Endothelial cell of umbilical vein (primary cell): ENCODE measurements at regions not wholly inside any gene's neighbourhood (a gene's known extent, or its start where the extent isn't known, plus 50 kb on each side); places are given as distances from the start of the nearest gene placed in this dataset.

Experiments used
- BruUV-seq: library from RNA; stranded (reverse); fragments of 400-500 nt; replicated peaks from 2 replicates; lab custom pipeline; 2021; lab: Mats Ljungman, UMichigan
- CTCF ChIA-PET: fragments of 300-600, 350-600 bp; sonication (Branson Sonifier 250); formaldehyde crosslinking; loops from one replicate; lab custom pipeline; 2021; ENCODE audit warnings: antibody characterized with exemption, inconsistent platforms; lab: Charles Lee
- POLR2A ChIA-PET: fragments of 300-600, 350-600 bp; sonication (Branson Sonifier 250); formaldehyde crosslinking; loops from one replicate; lab custom pipeline; 2021; ENCODE audit warnings: antibody characterized with exemption, inconsistent platforms; lab: Charles Lee
- DNase-seq: peaks from one replicate; pipeline ENCODE4 v3.0.0-alpha.2; 2011; ENCODE audit warnings: low read depth, low spot score
- FAIRE-seq: peaks from 2 replicates; lab custom pipeline; 2011; peaks lifted over from hg19 to GRCh38; lab: Jason Lieb, UNC
- H2AFZ ChIP-seq: 2 replicates; pipeline ENCODE4 v1.6.0; 2012; ENCODE audit warnings: low read depth, low read length, control low read depth, inconsistent platforms
- H3K27ac ChIP-seq: 2 replicates; pipeline ENCODE4 v1.5.1; 2011; ENCODE audit warnings: low read depth, mild to moderate bottlenecking, control low read depth, low read length, moderate library complexity; ENCODE audit not compliant: insufficient read depth
- H3K27me3 ChIP-seq, 2 experiments: 2 replicates each; pipeline versions ENCODE4 v1.6.0 to v1.6.1; 2011; ENCODE audit warnings: low read length in 2 of 2, mixed read lengths in 1 of 2; ENCODE audit not compliant: control insufficient read depth in 2 of 2, insufficient read depth in 2 of 2
- H3K36me3 ChIP-seq, 2 experiments: 2 replicates in 1 of 2; 3 replicates in 1 of 2; pipeline ENCODE4 v1.5.1; 2011; ENCODE audit warnings: low read length in 2 of 2, mild to moderate bottlenecking in 1 of 2, moderate library complexity in 1 of 2; ENCODE audit not compliant: control insufficient read depth in 2 of 2, insufficient read depth in 2 of 2; ENCODE audit errors: extremely low read depth in 1 of 2
- H3K4me1 ChIP-seq: 3 replicates; pipeline ENCODE4 v1.5.1; 2011; ENCODE audit warnings: mild to moderate bottlenecking, low read length; ENCODE audit not compliant: control insufficient read depth, insufficient read depth; ENCODE audit errors: extremely low read depth
- H3K4me2 ChIP-seq: 2 replicates; pipeline ENCODE4 v1.6.1; 2011; ENCODE audit warnings: low read length, control low read depth, mixed read lengths; ENCODE audit not compliant: insufficient read depth
- H3K4me3 ChIP-seq, 3 experiments: fragments of 200-600 bp in 1 of 3; sonication (generic), shearing (Covaris generic) in 1 of 3; replicated peaks in 1 of 3; 2 replicates each; pipeline ENCODE4 v1.5.1; 2011 to 2016; ENCODE audit warnings: control low read depth in 3 of 3, low read length in 3 of 3, mild to moderate bottlenecking in 2 of 3, inconsistent platforms in 1 of 3, low read depth in 1 of 3, moderate library complexity in 1 of 3; ENCODE audit not compliant: insufficient read depth in 1 of 3
- H3K79me2 ChIP-seq: 2 replicates; pipeline ENCODE4 v1.6.0; 2012; ENCODE audit warnings: low read length, inconsistent platforms; ENCODE audit not compliant: control insufficient read depth, insufficient read depth
- H3K9ac ChIP-seq: replicated peaks from 2 replicates; pipeline ENCODE3; 2011; ENCODE audit warnings: low read length, control low read depth; ENCODE audit not compliant: insufficient read depth; ENCODE audit errors: extremely low read depth
- H3K9me1 ChIP-seq: replicated peaks from 3 replicates; pipeline ENCODE4 v1.6.0; 2011; ENCODE audit warnings: mild to moderate bottlenecking, low read length; ENCODE audit not compliant: control insufficient read depth, insufficient read depth; ENCODE audit errors: extremely low read depth
- H3K9me3 ChIP-seq: replicated peaks from 2 replicates; pipeline ENCODE4 v1.5.1; 2012; ENCODE audit warnings: low read length, inconsistent platforms; ENCODE audit not compliant: control insufficient read depth, insufficient read depth
- H4K20me1 ChIP-seq: replicated peaks from 2 replicates; pipeline ENCODE3; 2011; ENCODE audit warnings: mild to moderate bottlenecking, low read length; ENCODE audit not compliant: control insufficient read depth, insufficient read depth; ENCODE audit errors: extremely low read depth
- CTCF ChIP-seq, 2 donors: IDR thresholded peaks; 1 replicate in 1 of 2; 2 replicates in 1 of 2; pipeline ENCODE4 v1.5.1; 2011; ENCODE audit warnings: low read length in 2 of 2, mild to moderate bottlenecking in 2 of 2, moderate library complexity in 2 of 2, control low read depth in 1 of 2, inconsistent platforms in 1 of 2, low read depth in 1 of 2; ENCODE audit not compliant: insufficient read depth in 1 of 2; ENCODE audit errors: extremely low read depth in 1 of 2
- EZH2 ChIP-seq: IDR thresholded peaks from 2 replicates; pipeline ENCODE4 v1.6.1; 2012; ENCODE audit warnings: borderline replicate concordance, low read depth, mild to moderate bottlenecking, moderate library complexity, low read length, inconsistent platforms; ENCODE audit not compliant: severe bottlenecking
- FOS ChIP-seq: IDR thresholded peaks from 2 replicates; pipeline ENCODE4 v1.6.1; 2011; ENCODE audit warnings: mild to moderate bottlenecking, low read length, moderate library complexity, borderline replicate concordance; ENCODE audit not compliant: insufficient read depth
- GATA2 ChIP-seq: IDR thresholded peaks from 2 replicates; pipeline ENCODE4 v1.7.0; 2011; ENCODE audit warnings: low read depth, mild to moderate bottlenecking, moderate library complexity, mixed read lengths, low read length; ENCODE audit not compliant: insufficient read length, insufficient read depth
- JUN ChIP-seq: IDR thresholded peaks from 2 replicates; pipeline ENCODE4 v1.6.1; 2011; ENCODE audit warnings: borderline replicate concordance, low read depth; ENCODE audit not compliant: insufficient read length, insufficient read depth
- MAX ChIP-seq: IDR thresholded peaks from 2 replicates; pipeline ENCODE4 v1.6.1; 2011; ENCODE audit not compliant: insufficient read depth, insufficient read length
- MYC ChIP-seq: IDR thresholded peaks from one replicate; pipeline ENCODE4 v1.6.1; 2011; ENCODE audit warnings: mild to moderate bottlenecking, low read depth, low read length
- POLR2A ChIP-seq: IDR thresholded peaks from 2 replicates; pipeline ENCODE4 v1.6.1; 2012; ENCODE audit warnings: low read depth, mild to moderate bottlenecking, control low read depth, low read length
- POLR2AphosphoS5 ChIP-seq: IDR thresholded peaks from 2 replicates; pipeline ENCODE4 v1.6.1; 2012; ENCODE audit warnings: low read depth, mild to moderate bottlenecking, control low read depth, low read length, moderate library complexity; ENCODE audit not compliant: insufficient read depth
- dilution Hi-C: fragments of 300-500 bp; cut with MboI; formaldehyde crosslinking; loops from one replicate; pipeline ENCODE4 v1.15.0; 2019; ENCODE audit warnings: low sequenced_read_pairs; ENCODE audit not compliant: extremely low pct_ligation_motif_present
- intact Hi-C: fragments of 100-400 bp; cut with micrococcal nuclease; formaldehyde crosslinking; loops from one replicate; pipeline ENCODE4 v1.10.0; 2022

- DNase-seq = no peak
- no peaks in the 10 kb centered on the region for H4K20me1 ChIP-seq
- no peak for FAIRE-seq
- H3K27me3 ChIP-seq = no peaks in the 10 kb centered on the region
- dilution Hi-C loops = no loop called here
- no peaks in the 10 kb centered on the region for H3K4me1 ChIP-seq
- POLR2A ChIA-PET = no interaction called here
- intact Hi-C loops = no loop called here
- no TSS peak for BruUV-seq
- H3K9me3 ChIP-seq = no peaks in the 10 kb centered on the region
- TF ChIP-seq MAX = no peak
- no peak for TF ChIP-seq POLR2AphosphoS5
- TF ChIP-seq EZH2 = no peak
- no peak for TF ChIP-seq CTCF (IDR thresholded peaks at IDR 0.05; ENCODE audit: extremely low read depth in 1 of 2, insufficient read depth in 1 of 2, low read depth in 1 of 2, low read length in 2 of 2)
- no peak for TF ChIP-seq MYC
- H3K4me3 ChIP-seq = no peak overlapping the region
- H3K79me2 ChIP-seq = no peaks in the 10 kb centered on the region
- no peak overlapping the region for H3K4me2 ChIP-seq
- H3K27ac ChIP-seq = no peak overlapping the region
- H3K36me3 ChIP-seq = no peaks in the 10 kb centered on the region
- CTCF ChIA-PET = no interaction called here
- H2AFZ ChIP-seq = no peak overlapping the region
- H3K9ac ChIP-seq = no peak overlapping the region
- no peaks in the 10 kb centered on the region for H3K9me1 ChIP-seq
Measured at GRCh38 chr1:30140566-30140965, 582.8 kb downstream of the MATN1 start.

GRCh38 chr1:30138891-30139290, 584.5 kb downstream of the MATN1 start:
- H3K9me3 ChIP-seq = no peaks in the 10 kb centered on the region
- H4K20me1 ChIP-seq = no peaks in the 10 kb centered on the region
- FAIRE-seq (no peak), DNase-seq (no peak)
- no peak for TF ChIP-seq GATA2
- TF ChIP-seq MAX = no peak
- TF ChIP-seq POLR2AphosphoS5 = no peak
- TF ChIP-seq POLR2A = no peak
- no peak for TF ChIP-seq FOS
- TF ChIP-seq JUN = no peak
- TF ChIP-seq MYC = no peak
- no peak for TF ChIP-seq CTCF (IDR thresholded peaks at IDR 0.05; ENCODE audit: extremely low read depth in 1 of 2, insufficient read depth in 1 of 2, low read depth in 1 of 2, low read length in 2 of 2)
- no peak for TF ChIP-seq EZH2
- H3K36me3 ChIP-seq = no peaks in the 10 kb centered on the region
- H2AFZ ChIP-seq = no peak overlapping the region
- no peak overlapping the region for H3K27ac ChIP-seq
- ChIA-PET CTCF (no interaction called here), POLR2A (no interaction called here)
- no peaks in the 10 kb centered on the region for H3K27me3 ChIP-seq
- BruUV-seq = no TSS peak
- no peak overlapping the region for H3K4me3 ChIP-seq
- H3K4me2 ChIP-seq = no peak overlapping the region
- intact Hi-C loops = no loop called here
- H3K79me2 ChIP-seq = no peaks in the 10 kb centered on the region
- no peaks in the 10 kb centered on the region for H3K4me1 ChIP-seq
- H3K9ac ChIP-seq = no peak overlapping the region
- H3K9me1 ChIP-seq = no peaks in the 10 kb centered on the region
- dilution Hi-C loops = no loop called here
